Fibroblast of the aortic adventitia (primary cell): ENCODE measurements at regions not wholly inside any gene's neighbourhood (a gene's known extent, or its start where the extent isn't known, plus 50 kb on each side); places are given as distances from the start of the nearest gene placed in this dataset.

Experiments used
- DNase-seq: peaks from one replicate; pipeline ENCODE4 v3.0.0-alpha.2; 2010; ENCODE audit warnings: low read depth
- H3K4me3 ChIP-seq: 2 replicates; pipeline ENCODE4 v1.5.1; 2011; ENCODE audit warnings: low read depth, mild to moderate bottlenecking, control low read depth, low read length, moderate library complexity
- TF ChIP-seq, protein P1 (sequence below): IDR thresholded peaks from 2 replicates; pipeline ENCODE4 v1.5.1; 2011; ENCODE audit warnings: mild to moderate bottlenecking, low read length, control low read depth, inconsistent platforms; ENCODE audit not compliant: insufficient read depth

DNA sequence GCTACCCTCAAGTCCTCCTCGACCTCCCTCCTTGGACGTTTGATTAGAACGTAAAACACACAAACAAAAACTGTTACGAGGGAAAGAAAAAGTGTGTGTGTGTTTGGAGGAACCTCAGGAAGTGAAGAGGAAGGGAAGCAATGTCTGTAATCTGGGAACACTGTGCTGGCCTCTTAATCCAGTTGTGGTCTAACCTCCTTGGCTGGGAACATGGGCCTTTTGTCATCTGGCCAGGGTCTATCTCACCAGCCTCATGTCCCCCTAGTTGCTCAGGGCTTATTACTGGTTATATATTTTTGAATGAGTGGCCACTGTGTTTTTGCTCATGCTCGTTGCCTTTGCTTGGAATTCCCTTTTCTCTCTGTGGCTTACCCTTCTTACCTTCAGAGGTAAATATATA is 89.0 kb upstream of the RASGRF1 start:
- no peak overlapping the region for H3K4me3 ChIP-seq
- TF ChIP-seq, protein P1, sequence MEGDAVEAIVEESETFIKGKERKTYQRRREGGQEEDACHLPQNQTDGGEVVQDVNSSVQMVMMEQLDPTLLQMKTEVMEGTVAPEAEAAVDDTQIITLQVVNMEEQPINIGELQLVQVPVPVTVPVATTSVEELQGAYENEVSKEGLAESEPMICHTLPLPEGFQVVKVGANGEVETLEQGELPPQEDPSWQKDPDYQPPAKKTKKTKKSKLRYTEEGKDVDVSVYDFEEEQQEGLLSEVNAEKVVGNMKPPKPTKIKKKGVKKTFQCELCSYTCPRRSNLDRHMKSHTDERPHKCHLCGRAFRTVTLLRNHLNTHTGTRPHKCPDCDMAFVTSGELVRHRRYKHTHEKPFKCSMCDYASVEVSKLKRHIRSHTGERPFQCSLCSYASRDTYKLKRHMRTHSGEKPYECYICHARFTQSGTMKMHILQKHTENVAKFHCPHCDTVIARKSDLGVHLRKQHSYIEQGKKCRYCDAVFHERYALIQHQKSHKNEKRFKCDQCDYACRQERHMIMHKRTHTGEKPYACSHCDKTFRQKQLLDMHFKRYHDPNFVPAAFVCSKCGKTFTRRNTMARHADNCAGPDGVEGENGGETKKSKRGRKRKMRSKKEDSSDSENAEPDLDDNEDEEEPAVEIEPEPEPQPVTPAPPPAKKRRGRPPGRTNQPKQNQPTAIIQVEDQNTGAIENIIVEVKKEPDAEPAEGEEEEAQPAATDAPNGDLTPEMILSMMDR, result no peak
- DNase-seq, result no peak

DNA sequence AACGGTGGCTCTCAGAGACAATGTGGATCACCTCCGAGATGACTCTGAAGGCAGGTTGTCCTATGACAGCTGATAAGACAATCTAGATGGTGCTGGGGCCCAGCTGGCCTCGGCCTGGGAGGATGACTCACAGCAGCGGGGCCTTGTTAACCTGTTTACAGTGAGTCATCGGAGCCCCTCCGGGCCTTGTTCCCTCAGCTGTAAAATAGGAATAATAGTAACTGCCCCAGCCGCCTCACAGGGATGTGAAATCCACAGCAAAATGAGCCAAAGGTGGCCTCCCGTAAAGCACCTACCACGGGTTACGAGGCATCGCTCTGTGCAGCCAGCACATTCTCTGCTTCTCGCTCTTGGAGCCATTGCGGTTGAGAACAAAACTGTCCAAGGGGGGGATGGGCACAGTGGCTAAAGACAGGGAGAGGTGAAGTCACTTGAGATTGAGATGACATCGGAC is 88.6 kb upstream of the RASGRF1 start:
- H3K4me3 ChIP-seq, result no peak overlapping the region
- DNase-seq, result no peak
- TF ChIP-seq, protein P1, result no peak

DNA sequence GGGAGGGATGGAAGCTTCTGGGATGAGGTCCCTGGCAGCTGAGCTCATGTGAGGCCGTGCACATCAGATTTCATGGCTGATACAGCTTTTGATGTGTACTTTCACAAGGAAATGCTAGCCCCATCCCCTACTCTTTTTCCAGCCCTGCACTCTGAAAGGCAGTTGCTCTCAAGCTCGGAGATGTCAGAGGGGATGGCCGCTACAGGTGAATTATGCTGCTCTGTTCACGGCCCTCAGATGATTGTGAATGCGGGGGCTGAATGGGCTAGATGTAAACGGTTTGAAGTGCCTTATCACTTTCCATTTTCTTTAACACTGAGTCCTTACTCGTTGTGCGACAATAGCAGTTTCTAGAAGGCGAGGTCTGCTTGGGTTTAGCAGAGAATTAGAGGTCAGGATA is 88.0 kb upstream of the RASGRF1 start:
- no peak overlapping the region for H3K4me3 ChIP-seq
- TF ChIP-seq, protein P1, result no peak
- no peak for DNase-seq

DNA sequence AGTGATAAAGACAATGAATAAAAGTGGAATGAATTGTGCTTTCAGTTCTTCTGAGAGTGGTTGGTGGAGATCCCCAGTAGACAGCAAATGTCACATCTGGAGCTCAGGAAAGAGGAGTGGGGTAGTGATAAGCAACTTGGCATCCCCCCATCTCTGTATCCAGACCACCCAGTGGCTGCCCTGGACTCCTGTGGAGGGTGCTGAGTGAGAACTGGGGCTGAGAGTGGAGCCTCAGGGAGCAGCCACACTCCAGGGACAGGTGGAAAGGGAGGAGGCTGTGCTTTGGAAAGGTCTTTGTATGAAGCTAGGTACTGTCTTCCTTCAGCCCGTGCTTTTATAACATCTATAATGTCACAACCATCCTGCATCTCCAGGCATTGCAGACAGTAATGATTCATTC is 85.6 kb upstream of the RASGRF1 start:
- DNase-seq, result no peak
- no peak overlapping the region for H3K4me3 ChIP-seq
- TF ChIP-seq, protein P1, result no peak

DNA sequence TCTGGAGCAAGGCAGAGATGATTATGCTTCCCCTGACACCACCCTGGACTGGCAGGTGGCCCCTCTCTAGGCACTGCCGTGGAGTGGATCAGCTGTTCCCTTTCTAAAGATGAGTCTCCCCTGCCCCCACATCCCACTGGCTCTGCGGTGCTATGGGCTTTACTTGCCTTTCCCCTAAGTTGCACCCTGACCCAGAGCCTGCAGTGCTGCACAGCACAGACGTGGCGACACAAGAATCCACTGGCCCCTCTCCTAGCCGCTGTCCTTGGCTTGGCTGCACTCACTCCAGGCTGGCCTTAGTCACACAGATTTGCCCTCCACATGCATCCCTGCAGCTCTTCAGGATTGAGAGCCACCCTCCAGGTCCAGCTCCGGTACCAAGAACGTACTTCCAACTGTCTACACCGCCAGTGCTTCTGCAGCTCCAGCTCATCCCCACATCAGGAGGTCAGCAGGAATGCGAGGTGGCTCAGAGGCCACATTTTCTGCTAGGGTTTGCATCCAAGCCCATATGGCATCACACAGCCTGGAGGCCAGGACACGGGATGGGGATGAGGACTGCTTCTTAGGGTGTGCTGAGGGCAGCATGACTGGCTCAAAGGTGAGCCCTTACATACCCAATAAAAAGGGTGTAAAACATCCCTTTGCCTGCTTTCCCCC is 82.4 kb upstream of the RASGRF1 start:
- no peak for DNase-seq
- H3K4me3 ChIP-seq, result no peak overlapping the region
- TF ChIP-seq, protein P1, result no peak

DNA sequence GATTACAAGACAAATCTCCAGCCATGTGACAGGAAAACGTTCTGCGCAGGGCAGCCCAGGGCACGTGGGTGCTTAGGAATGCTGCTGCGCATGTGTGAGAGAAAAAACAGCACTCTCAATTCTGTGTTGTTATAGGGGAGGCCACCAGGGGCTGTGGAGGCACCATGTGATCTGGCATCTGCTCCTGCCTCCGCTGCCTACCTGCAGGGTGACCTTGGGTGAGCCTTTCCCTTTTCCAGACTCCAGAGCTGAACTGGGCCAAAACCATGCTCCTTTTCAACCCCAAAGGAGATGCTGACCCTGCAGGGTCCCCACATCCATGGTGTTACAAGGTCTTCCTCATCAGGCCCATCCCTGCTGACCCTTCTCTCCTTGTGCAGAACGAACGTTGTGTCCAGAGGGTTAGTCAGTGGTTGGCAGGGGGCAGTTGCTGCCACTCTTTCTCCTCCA is 81.5 kb upstream of the RASGRF1 start:
- H3K4me3 ChIP-seq, result no peak overlapping the region
- TF ChIP-seq, protein P1, result no peak
- no peak for DNase-seq
